Tibial nerve (tissue), 3 donors: ENCODE measurements at regions not wholly inside any gene's neighbourhood (a gene's known extent, or its start where the extent isn't known, plus 50 kb on each side); places are given as distances from the start of the nearest gene placed in this dataset.
"Not testable (repeated sequence)": the region's sequence is repeated elsewhere in the genome, so short reads cannot be mapped to it uniquely, and the experiment has no call there.

ENCODE experiments used
- CTCF ChIP-seq, 5 experiments: fragments of 200-600 bp in 3 of 5; fragments of 450-650 bp in 2 of 5; sonication (generic) in 3 of 5; IDR thresholded peaks; one replicate each; pipeline ENCODE4 v1.5.1; 2016 to 2019; ENCODE audit warnings: antibody characterized with exemption in 5 of 5, mild to moderate bottlenecking in 3 of 5, moderate library complexity in 2 of 5
- POLR2A ChIP-seq, 2 donors: fragments of 450-650 bp; IDR thresholded peaks; one replicate each; pipeline ENCODE4 v1.6.1; 2017; ENCODE audit warnings: antibody characterized with exemption in 2 of 2, mild to moderate bottlenecking in 2 of 2, moderate library complexity in 2 of 2

- not testable (repeated sequence) for TF ChIP-seq CTCF, POLR2A (IDR thresholded peaks at IDR 0.05)
Measured at GRCh38 chr6:58139746-58140145, 822.3 kb downstream of the PRIM2 start.
